T-helper 22 cell (primary cell): ENCODE measurements at regions not wholly inside any gene's neighbourhood (a gene's known extent, or its start where the extent isn't known, plus 50 kb on each side); places are given as distances from the start of the nearest gene placed in this dataset.

Experiments used
- DNase-seq: peaks from one replicate; pipeline ENCODE4 v3.0.0-alpha.2; 2020; ENCODE audit warnings: low read depth

- DNase-seq = no peak
Observed at GRCh38 chr11:95692526-95693260, 96.9 kb downstream of the FAM76B start.

- DNase-seq = no peak
Observed at GRCh38 chr11:95690100-95690499, 99.5 kb downstream of the FAM76B start.

- DNase-seq = no peak
Observed at GRCh38 chr11:95688501-95689222, 100.9 kb downstream of the FAM76B start.

- no peak for DNase-seq
Observed at GRCh38 chr11:95688015-95688414, 101.6 kb downstream of the FAM76B start.

GRCh38 chr11:95686265-95686664 is 103.3 kb downstream of the FAM76B start:
- DNase-seq = no peak

GRCh38 chr11:95684701-95685100 is 104.9 kb downstream of the FAM76B start:
- DNase-seq = no peak

GRCh38 chr11:95684170-95684569 is 105.4 kb downstream of the FAM76B start:
- DNase-seq = no peak

- no peak for DNase-seq
Observed at GRCh38 chr11:95682552-95682951, 107.0 kb downstream of the FAM76B start.

GRCh38 chr11:95680169-95680929 is 109.2 kb downstream of the FAM76B start:
- no peak for DNase-seq

GRCh38 chr11:95678988-95679387 is 110.6 kb downstream of the FAM76B start:
- no peak for DNase-seq

GRCh38 chr11:95676308-95676707 is 113.3 kb downstream of the FAM76B start:
- DNase-seq = no peak

- DNase-seq = no peak
Observed at GRCh38 chr11:95675585-95675984, 114.0 kb downstream of the FAM76B start.

- no peak for DNase-seq
Observed at GRCh38 chr11:95674657-95675358, 114.8 kb downstream of the FAM76B start.

GRCh38 chr11:95671768-95672167 is 117.8 kb downstream of the FAM76B start:
- DNase-seq = no peak

GRCh38 chr11:95668131-95668530 is 121.5 kb downstream of the FAM76B start:
- no peak for DNase-seq

GRCh38 chr11:95661162-95661561 is 128.4 kb downstream of the FAM76B start:
- no peak for DNase-seq

GRCh38 chr11:95660038-95660437 is 129.5 kb downstream of the FAM76B start:
- no peak for DNase-seq

GRCh38 chr11:95659088-95659487 is 130.5 kb downstream of the FAM76B start:
- no peak for DNase-seq

- DNase-seq = no peak
Observed at GRCh38 chr11:95655536-95655935, 134.0 kb downstream of the FAM76B start.

GRCh38 chr11:95653680-95654079 is 135.9 kb downstream of the FAM76B start:
- DNase-seq = no peak

GRCh38 chr11:95653099-95653498 is 136.5 kb downstream of the FAM76B start:
- no peak for DNase-seq

GRCh38 chr11:95652002-95652472 is 137.5 kb downstream of the FAM76B start:
- DNase-seq = no peak
